ENCODE measurements at regions not wholly inside any gene's neighbourhood (a gene's known extent, or its start where the extent isn't known, plus 50 kb on each side); places are given as distances from the start of the nearest gene placed in this dataset.

DNA sequence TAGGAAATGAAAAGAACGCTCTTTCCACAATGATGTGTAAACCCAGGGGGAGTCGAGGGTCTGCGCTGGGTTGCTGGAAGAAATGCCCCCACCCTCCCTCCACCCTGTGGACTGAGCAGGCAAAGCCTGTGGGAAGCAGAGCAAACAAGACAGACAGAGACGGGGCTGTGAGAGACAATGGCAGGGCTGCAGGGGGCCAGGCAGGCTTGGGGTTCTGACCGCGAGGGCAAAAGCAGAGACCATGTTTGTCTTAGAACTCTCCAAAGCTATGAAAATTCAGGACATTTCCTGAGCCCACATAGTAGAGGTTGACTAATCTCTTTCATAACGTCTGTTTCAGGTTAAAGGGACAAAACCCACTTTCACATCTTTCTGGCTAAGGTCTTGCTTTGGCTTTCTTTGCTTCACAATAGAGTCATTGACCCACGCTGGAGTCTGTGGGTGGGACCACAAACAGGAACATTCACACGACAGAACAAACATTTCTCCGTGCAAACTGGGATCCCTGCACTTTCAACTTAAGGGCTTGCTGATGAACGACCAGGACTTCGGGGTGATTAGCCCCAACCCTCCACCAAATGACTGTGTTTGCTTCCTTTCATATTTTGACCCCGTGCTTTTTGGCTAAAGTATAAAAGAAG lies 156.0 kb upstream of the TPM1 start:
- POLR2A ChIA-PET, result no interaction called here
- H3K27ac Mint-ChIP-seq, result no peak overlapping the region
- no peaks in the 10 kb centered on the region for H3K9me3 Mint-ChIP-seq
- H3K4me1 Mint-ChIP-seq, result no peaks in the 10 kb centered on the region
- DNase-seq, result no peak
- no peak overlapping the region for H3K4me3 Mint-ChIP-seq
- no peaks in the 10 kb centered on the region for H3K36me3 Mint-ChIP-seq
- ATAC-seq (ENCODE audit: low read depth), result no peak
- H3K27me3 Mint-ChIP-seq, result peaks cover 7% of the 10 kb centered on the region

DNA sequence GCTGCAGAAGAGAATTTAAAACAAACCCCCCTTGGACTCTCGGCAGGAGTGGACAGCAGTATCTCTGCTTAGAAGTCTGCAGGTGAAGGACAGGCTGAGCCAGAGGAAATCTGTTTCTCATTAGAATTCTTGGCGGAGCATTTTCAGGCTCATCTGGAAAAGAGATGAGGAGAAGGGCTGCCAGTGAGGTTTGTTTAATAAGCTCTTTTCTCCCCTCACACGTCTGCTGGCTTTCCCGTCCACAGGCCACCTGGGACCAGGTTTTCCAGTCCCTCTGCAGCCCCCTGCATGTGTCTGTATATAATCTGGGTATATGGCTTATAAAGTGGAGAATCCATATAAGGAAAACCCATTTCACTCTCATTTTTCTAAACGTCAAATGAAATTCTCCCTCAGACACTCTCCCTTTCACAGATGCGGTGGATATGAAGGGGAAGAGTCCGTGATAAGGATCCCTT lies 155.4 kb upstream of the TPM1 start:
- no peaks in the 10 kb centered on the region for H3K9me3 Mint-ChIP-seq
- no peak overlapping the region for H3K4me3 Mint-ChIP-seq
- no peak for DNase-seq
- H3K4me1 Mint-ChIP-seq, result no peaks in the 10 kb centered on the region
- peaks cover 7% of the 10 kb centered on the region for H3K27me3 Mint-ChIP-seq
- no peak for ATAC-seq (ENCODE audit: low read depth)
- POLR2A ChIA-PET, result no interaction called here
- no peaks in the 10 kb centered on the region for H3K36me3 Mint-ChIP-seq
- no peak overlapping the region for H3K27ac Mint-ChIP-seq

DNA sequence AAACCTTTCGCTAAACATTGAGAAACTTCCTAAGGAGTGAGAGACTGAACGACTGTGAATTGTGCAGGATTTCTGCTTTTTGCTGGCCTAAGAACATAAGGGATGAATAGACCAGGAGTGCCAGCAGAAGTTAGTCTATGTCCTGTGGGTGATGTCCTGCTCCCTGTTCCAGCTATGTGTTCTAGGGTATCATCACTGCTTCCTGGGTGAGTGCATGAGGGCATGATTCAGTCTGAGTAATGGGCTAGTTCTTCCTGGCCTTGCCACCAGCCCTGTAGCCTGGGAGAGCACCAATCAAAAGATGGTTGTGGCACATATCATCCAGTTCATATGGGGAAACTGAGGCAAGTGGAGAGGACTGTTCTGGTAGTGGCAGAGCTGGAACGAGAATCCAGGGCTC lies 153.9 kb upstream of the TPM1 start:
- Mint-ChIP-seq H3K36me3 (no peaks in the 10 kb centered on the region), H3K4me1 (no peaks in the 10 kb centered on the region), H3K4me3 (no peak overlapping the region), H3K9me3 (no peaks in the 10 kb centered on the region), H3K27me3 (peaks cover 8% of the 10 kb centered on the region), H3K27ac (no peak overlapping the region)
- POLR2A ChIA-PET, result no interaction called here
- ATAC-seq (ENCODE audit: low read depth), result no peak
- no peak for DNase-seq

DNA sequence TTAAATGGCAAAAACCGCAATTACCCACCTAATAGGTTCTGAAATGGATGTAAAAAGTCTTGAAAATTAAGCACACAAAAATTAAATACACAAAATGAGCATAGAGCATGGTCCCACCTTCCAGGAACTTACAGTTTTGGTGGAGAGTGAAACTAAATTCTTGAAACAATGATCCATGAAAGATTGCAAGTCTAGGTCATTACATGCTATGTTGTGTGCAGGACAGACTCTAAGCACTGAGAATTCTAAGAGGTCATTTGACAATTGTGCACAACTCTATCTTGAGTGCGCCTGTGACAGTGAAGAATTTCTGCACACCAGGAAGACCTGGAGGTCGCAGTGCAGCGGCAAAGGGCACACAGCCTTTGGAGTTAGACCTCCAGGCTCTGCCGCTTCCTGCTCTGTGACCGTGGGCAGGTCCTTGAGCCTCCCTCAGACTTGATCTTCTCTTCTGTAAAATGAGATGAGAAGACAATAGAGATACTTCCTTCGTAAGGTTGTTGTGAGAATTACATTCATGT lies 153.3 kb upstream of the TPM1 start:
- peaks cover 10% of the 10 kb centered on the region for H3K27me3 Mint-ChIP-seq
- no peak for ATAC-seq (ENCODE audit: low read depth)
- DNase-seq, result no peak
- no peaks in the 10 kb centered on the region for H3K4me1 Mint-ChIP-seq
- no peaks in the 10 kb centered on the region for H3K9me3 Mint-ChIP-seq
- POLR2A ChIA-PET, result no interaction called here
- H3K36me3 Mint-ChIP-seq, result no peaks in the 10 kb centered on the region
- H3K4me3 Mint-ChIP-seq, result no peak overlapping the region
- no peak overlapping the region for H3K27ac Mint-ChIP-seq

DNA sequence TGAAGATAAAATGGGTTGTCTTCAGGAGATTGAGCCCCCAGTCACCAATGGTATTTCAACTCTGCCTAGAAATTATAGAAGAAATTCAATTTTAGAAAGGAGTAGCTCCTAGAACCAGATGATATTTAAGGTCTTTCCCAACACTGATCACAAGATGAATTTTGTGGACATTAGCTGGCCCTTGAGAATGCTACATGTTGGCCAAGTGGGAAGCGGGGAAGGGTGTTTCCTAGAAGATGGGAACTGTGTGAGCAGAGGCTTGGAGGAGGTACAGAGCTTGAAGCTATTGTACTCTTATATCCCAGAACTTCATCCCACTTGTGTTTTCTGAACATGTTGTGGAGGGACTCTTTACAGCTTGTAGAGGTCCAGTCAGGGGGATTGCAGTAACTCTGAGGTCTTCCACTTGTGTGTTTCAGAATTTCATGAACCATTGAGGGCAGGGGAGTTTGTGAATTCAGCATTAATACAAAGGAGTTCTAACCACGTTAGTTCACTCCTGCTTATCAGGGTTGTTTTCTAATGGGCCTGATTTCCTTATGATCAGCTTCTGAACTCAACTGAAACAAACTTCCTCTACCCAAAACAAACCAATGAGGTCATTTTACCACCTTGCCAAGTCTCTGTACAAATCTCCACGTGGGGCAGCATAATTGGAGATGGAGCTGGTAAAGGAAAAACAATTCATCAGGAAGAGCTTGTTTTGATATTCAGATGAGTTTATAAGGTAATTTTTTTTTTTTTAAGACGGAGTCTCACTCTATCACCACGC lies 152.6 kb upstream of the TPM1 start:
- Mint-ChIP-seq H3K36me3 (no peaks in the 10 kb centered on the region), H3K27ac (no peak overlapping the region), H3K9me3 (no peaks in the 10 kb centered on the region), H3K27me3 (peaks cover 10% of the 10 kb centered on the region), H3K4me3 (no peak overlapping the region), H3K4me1 (no peaks in the 10 kb centered on the region)
- POLR2A ChIA-PET, result no interaction called here
- DNase-seq (no peak), ATAC-seq (ENCODE audit: low read depth) (no peak)

DNA sequence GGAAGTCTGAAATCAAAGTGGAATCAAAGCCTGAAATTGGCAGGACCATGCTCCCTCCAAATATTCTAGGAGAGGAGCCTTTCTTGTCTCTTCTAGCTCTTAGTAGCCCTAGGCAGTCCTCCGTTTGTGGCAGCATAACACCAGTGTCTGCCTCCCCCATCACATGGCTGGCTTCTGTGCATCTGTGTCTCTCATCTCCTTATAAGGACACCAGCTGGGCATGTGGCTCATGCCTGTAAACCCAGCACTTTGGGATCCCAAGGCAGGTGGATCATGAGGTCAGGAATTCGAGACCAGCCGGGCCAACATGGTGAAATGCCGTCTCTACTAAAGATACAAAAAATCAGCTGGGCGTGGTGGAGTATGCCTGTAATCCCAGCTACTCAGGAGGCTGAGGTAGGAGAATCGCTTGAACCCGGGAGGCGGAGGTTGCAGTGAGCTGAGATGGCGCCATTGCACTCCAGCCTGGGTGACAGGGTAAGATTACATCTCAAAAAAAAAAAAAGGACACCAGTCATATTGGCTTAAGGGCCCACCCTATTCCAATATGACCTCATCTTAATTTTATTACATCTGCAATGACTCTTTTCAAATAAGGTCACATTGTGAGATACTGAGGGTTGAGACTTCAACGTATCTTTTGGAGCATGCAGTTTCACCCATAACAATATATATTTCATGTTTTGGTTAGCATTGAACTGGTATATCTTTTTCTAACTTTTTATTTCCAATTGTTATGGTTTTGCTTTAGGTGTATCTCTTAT lies 148.0 kb upstream of the TPM1 start:
- Mint-ChIP-seq H3K4me1 (no peaks in the 10 kb centered on the region), H3K27me3 (peaks cover 5% of the 10 kb centered on the region), H3K36me3 (no peaks in the 10 kb centered on the region), H3K9me3 (no peaks in the 10 kb centered on the region), H3K4me3 (no peak overlapping the region), H3K27ac (no peak overlapping the region)
- DNase-seq, result no peak
- POLR2A ChIA-PET, result no interaction called here
- no peak for ATAC-seq (ENCODE audit: low read depth)

DNA sequence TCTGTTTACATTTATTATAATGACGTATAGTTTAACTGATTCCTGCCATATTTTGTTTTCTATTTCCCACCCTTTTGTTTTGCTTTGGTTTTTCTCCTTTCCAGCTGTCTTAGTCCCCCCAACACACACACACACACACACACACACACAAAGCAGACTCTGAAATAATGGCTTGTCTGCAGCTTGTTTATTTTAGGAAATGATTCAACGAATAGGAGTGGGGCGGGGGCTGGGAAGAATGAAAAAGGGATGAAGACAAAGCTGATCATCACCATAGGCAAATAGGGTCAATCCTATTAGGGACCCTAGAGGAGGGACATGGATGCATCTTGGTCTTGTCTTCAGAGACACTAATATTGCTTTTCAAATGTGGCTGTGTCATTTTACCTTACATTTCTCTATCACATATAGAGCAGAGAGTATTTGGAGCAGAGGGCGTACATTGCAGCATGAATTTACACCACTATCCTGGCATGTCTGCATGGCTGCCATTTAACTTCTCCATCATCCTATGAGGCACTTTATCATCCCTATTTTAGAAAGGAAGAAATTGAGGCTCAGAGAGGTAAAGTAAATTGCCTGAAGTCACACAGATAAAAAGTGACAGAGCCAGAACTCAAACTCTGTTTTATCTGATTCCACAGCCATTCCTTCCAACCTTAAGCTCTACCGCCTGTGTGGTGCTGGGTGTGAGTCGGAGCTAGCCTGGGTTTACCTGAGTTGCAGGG lies 147.2 kb upstream of the TPM1 start:
- no peak for ATAC-seq (ENCODE audit: low read depth)
- Mint-ChIP-seq H3K4me3 (no peak overlapping the region), H3K27ac (no peak overlapping the region)

DNA sequence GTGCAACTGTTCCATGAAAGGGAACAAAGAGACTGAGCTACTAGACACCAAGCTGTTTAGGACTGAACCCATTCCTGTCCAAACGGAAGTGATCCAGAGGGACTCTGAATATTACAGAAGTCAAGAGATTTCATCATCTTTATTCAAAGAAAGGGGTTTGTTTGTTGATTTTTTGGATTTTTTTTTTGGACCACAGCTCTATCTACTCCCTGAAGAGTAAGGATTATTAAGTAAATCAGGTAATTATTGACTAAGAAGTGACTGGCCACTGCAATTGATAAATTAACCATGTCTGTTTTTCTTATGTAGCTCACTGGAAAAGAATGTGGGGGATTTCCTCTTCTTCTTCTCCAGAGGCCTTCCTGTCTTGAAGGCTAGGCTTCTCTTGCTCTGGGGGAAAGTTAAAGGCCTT lies 146.6 kb upstream of the TPM1 start:
- DNase-seq (no peak), ATAC-seq (ENCODE audit: low read depth) (no peak)
- no peak overlapping the region for H3K27ac Mint-ChIP-seq
- peaks cover 5% of the 10 kb centered on the region for H3K27me3 Mint-ChIP-seq
- H3K9me3 Mint-ChIP-seq, result no peaks in the 10 kb centered on the region
- H3K36me3 Mint-ChIP-seq, result no peaks in the 10 kb centered on the region
- no peaks in the 10 kb centered on the region for H3K4me1 Mint-ChIP-seq
- POLR2A ChIA-PET, result no interaction called here
- H3K4me3 Mint-ChIP-seq, result no peak overlapping the region

More for the DNA sequence above, 147.2 kb upstream of the TPM1 start:
- Mint-ChIP-seq H3K9me3 (no peaks in the 10 kb centered on the region), H3K36me3 (no peaks in the 10 kb centered on the region), H3K27me3 (peaks cover 5% of the 10 kb centered on the region), H3K4me1 (no peaks in the 10 kb centered on the region)
- no peak for DNase-seq
- POLR2A ChIA-PET, result no interaction called here

DNA sequence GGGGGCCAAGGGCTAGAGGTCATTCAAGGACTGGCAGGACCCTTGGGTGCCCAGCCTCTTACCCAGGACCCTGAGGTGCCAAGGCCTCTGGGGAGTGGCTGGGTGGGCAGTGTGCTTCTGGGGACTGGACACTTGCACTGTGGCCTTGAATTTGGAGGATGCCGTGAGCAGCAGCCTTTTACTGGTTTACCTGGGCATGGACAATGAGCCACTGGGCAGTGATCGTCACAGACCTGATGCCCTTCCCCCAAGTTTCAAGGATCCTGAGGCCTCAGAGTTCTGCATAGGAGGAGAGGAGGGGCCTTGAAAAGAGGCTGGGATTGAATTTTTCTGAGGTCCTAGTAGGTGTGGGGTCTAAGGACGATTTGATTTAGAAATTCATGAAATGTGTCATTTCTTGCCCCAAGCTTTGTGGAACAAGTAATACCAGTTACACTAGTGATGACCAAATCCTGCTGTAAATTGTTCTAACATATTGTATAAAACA lies 146.1 kb upstream of the TPM1 start:
- ATAC-seq (ENCODE audit: low read depth) (no peak), DNase-seq (no peak)
- H3K4me1 Mint-ChIP-seq, result no peaks in the 10 kb centered on the region
- POLR2A ChIA-PET, result no interaction called here
- H3K4me3 Mint-ChIP-seq, result no peak overlapping the region
- H3K27ac Mint-ChIP-seq, result no peak overlapping the region
- H3K27me3 Mint-ChIP-seq, result peaks cover 5% of the 10 kb centered on the region
- no peaks in the 10 kb centered on the region for H3K9me3 Mint-ChIP-seq
- no peaks in the 10 kb centered on the region for H3K36me3 Mint-ChIP-seq

DNA sequence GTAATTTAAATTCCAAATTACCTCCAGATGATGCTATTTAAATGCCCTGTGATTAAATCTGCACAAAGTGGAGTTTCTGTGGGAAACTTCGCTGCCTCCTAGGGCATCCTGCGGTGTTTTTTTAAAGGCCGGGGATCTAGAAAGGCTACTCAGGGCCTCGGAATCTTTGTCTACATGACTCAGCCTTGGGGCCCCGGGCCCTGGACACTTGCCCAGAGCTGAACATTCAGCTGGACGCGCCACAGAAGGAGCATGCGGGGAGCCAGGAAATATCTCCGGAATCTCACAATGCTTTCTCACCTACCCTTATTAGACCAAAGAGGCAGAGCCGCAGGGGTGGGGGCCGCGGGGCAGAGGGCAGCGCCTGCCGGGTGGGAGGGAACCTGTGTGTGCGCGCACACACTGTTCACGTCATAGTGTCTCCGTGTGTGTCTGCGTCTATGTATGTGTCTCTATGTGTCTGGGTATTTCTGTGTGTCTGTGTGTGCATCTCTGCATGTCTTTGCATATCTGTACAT lies 145.5 kb upstream of the TPM1 start:
- POLR2A ChIA-PET, result no interaction called here
- no peak for ATAC-seq (ENCODE audit: low read depth)
- Mint-ChIP-seq H3K9me3 (no peaks in the 10 kb centered on the region), H3K27me3 (peaks cover 5% of the 10 kb centered on the region), H3K36me3 (no peaks in the 10 kb centered on the region), H3K27ac (no peak overlapping the region), H3K4me3 (no peak overlapping the region), H3K4me1 (no peaks in the 10 kb centered on the region)
- DNase-seq, result no peak

DNA sequence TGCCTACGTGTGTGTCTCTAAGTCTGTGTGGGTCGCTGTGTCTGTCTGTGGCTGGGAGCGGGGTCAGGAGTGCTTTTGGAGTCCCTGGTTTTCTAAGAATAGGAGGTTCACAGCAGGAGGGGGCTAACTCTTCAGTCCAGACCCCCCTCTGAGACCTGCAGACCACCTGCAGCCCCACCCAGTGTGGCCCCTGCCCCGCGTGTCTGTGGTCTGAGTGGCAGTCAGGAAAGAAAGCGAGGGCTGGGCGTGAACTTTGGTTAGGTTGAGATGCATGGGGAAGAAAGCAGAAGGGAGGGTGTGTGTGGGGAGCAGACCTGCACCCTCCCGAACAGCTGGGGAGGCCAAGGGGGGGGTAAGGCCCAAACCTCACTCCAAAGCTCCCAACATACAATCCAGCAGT lies 144.9 kb upstream of the TPM1 start:
- POLR2A ChIA-PET, result no interaction called here
- DNase-seq, result no peak
- H3K36me3 Mint-ChIP-seq, result no peaks in the 10 kb centered on the region
- no peak overlapping the region for H3K4me3 Mint-ChIP-seq
- H3K27me3 Mint-ChIP-seq, result peaks cover 5% of the 10 kb centered on the region
- no peak for ATAC-seq (ENCODE audit: low read depth)
- H3K9me3 Mint-ChIP-seq, result no peaks in the 10 kb centered on the region
- no peak overlapping the region for H3K27ac Mint-ChIP-seq
- H3K4me1 Mint-ChIP-seq, result no peaks in the 10 kb centered on the region

DNA sequence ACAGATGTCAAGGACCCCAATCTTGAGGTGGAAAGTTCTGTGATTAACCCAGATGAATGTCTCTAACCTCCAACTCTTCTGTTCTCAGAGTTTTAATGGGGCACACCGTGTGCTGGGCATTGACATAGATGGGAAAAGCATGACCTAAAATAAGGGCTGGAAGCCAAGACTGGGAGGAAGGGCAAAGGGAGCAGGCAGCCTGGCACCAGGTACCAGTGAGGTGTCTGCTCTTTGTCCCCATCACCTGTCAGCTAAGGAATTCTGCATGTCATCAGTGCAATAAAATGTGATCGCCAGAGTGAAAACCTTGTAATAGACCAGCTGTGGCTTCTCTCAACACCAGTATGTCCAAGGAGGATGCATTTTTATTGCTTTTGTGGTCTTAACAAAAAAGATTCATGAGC lies 143.5 kb upstream of the TPM1 start:
- no peak overlapping the region for H3K4me3 Mint-ChIP-seq
- POLR2A ChIA-PET, result no interaction called here

More for the DNA sequence above, 143.5 kb upstream of the TPM1 start:
- ATAC-seq (ENCODE audit: low read depth), result no peak
- no peak overlapping the region for H3K27ac Mint-ChIP-seq
- no peaks in the 10 kb centered on the region for H3K4me1 Mint-ChIP-seq
- DNase-seq, result no peak
- no peaks in the 10 kb centered on the region for H3K36me3 Mint-ChIP-seq
- H3K9me3 Mint-ChIP-seq, result no peaks in the 10 kb centered on the region
- H3K27me3 Mint-ChIP-seq, result no peaks in the 10 kb centered on the region
